Kidney epithelial cell (primary cell): ENCODE measurements at regions not wholly inside any gene's neighbourhood (a gene's known extent, or its start where the extent isn't known, plus 50 kb on each side); places are given as distances from the start of the nearest gene placed in this dataset.

Source experiments
- DNase-seq: peaks from one replicate; pipeline ENCODE4 v3.0.0-alpha.2; 2010; ENCODE audit warnings: low read depth
- H3K27me3 ChIP-seq: 2 replicates; pipeline ENCODE4 v1.6.0; 2011; ENCODE audit warnings: low read length; ENCODE audit not compliant: control insufficient read depth, insufficient read depth
- H3K36me3 ChIP-seq: 2 replicates; pipeline ENCODE4 v1.5.1; 2011; ENCODE audit warnings: low read length; ENCODE audit not compliant: control insufficient read depth, insufficient read depth
- H3K4me3 ChIP-seq: 2 replicates; pipeline ENCODE4 v1.5.1; 2011; ENCODE audit warnings: low read depth, mild to moderate bottlenecking, control low read depth, low read length
- CTCF ChIP-seq: IDR thresholded peaks from 2 replicates; pipeline ENCODE4 v1.5.1; 2011; ENCODE audit warnings: mild to moderate bottlenecking, moderate library complexity, low read length, control low read depth, inconsistent platforms; ENCODE audit not compliant: insufficient read depth, poor library complexity, severe bottlenecking

- Histone ChIP-seq H3K4me3 (no peak overlapping the region), H3K27me3 (no peaks in the 10 kb centered on the region), H3K36me3 (no peaks in the 10 kb centered on the region)
- DNase-seq, result peak; percentile 63
- no peak for TF ChIP-seq CTCF
These were observed 520.6 kb downstream of the METTL4 start for GRCh38 chr18:2050702-2051201.

- no peak for TF ChIP-seq CTCF
- H3K36me3 ChIP-seq, result no peaks in the 10 kb centered on the region
- no peaks in the 10 kb centered on the region for H3K27me3 ChIP-seq
- H3K4me3 ChIP-seq, result no peak overlapping the region
- no peak for DNase-seq
These were observed 517.7 kb downstream of the METTL4 start for GRCh38 chr18:2053490-2054089.

- no peak for TF ChIP-seq CTCF
- H3K36me3 ChIP-seq, result no peaks in the 10 kb centered on the region
- no peaks in the 10 kb centered on the region for H3K27me3 ChIP-seq
- no peak overlapping the region for H3K4me3 ChIP-seq
- DNase-seq, result no peak
These were observed 512.0 kb downstream of the METTL4 start for GRCh38 chr18:2059336-2059735.

- TF ChIP-seq CTCF, result no peak
- DNase-seq, result no peak
- Histone ChIP-seq H3K27me3 (no peaks in the 10 kb centered on the region), H3K36me3 (no peaks in the 10 kb centered on the region), H3K4me3 (no peak overlapping the region)
These were observed 511.2 kb downstream of the METTL4 start for GRCh38 chr18:2060086-2060485.

GRCh38 chr18:2070631-2071030 lies 500.7 kb downstream of the METTL4 start:
- Histone ChIP-seq H3K36me3 (no peaks in the 10 kb centered on the region), H3K4me3 (no peak overlapping the region), H3K27me3 (no peaks in the 10 kb centered on the region)
- TF ChIP-seq CTCF, result no peak
- DNase-seq, result no peak

GRCh38 chr18:2075499-2075898 lies 495.8 kb downstream of the METTL4 start:
- no peak for DNase-seq
- Histone ChIP-seq H3K4me3 (no peak overlapping the region), H3K36me3 (no peaks in the 10 kb centered on the region), H3K27me3 (no peaks in the 10 kb centered on the region)
- TF ChIP-seq CTCF, result no peak
